ENCODE measurements at regions not wholly inside any gene's neighbourhood (a gene's known extent, or its start where the extent isn't known, plus 50 kb on each side); places are given as distances from the start of the nearest gene placed in this dataset.

- Histone ChIP-seq H3K4me1 (ENCODE audit: control insufficient read depth in 3 of 3, insufficient read depth in 2 of 3, low read depth in 1 of 3, low read length in 2 of 3) (no peaks in the 10 kb centered on the region), H3K36me3 (ENCODE audit: control insufficient read depth in 3 of 3, insufficient read depth in 2 of 3, low read depth in 1 of 3, low read length in 3 of 3) (no peaks in the 10 kb centered on the region), H3K9me3 (ENCODE audit: control insufficient read depth in 2 of 2, insufficient read depth in 1 of 2, low read depth in 1 of 2, low read length in 1 of 2) (no peaks in the 10 kb centered on the region), H3K27me3 (ENCODE audit: control insufficient read depth in 3 of 3, insufficient read depth in 3 of 3, low read length in 3 of 3) (no peaks in the 10 kb centered on the region), H3K27ac (ENCODE audit: low read depth in 1 of 3, low read length in 2 of 3) (no peak overlapping the region), H3K4me3 (ENCODE audit: low read depth in 1 of 3, low read length in 3 of 3) (no peak overlapping the region)
- no peak for FAIRE-seq
- 74 to 81% (median 79%) methylated on average over 8 of the region's 8 CpGs for WGBS, 3 donors
- no peak for DNase-seq
Observed at GRCh38 chr5:6907320-6907918, 194.2 kb downstream of the TENT4A start.

GRCh38 chr5:6909901-6910300, 196.7 kb downstream of the TENT4A start:
- no peak for FAIRE-seq
- H3K4me1 ChIP-seq (ENCODE audit: control insufficient read depth in 3 of 3, insufficient read depth in 2 of 3, low read depth in 1 of 3, low read length in 2 of 3) = no peaks in the 10 kb centered on the region
- WGBS, 3 donors = 66 to 85% (median 83%) methylated on average over 4 of the region's 4 CpGs
- no peak overlapping the region for H3K27ac ChIP-seq (ENCODE audit: low read depth in 1 of 3, low read length in 2 of 3)
- no peak overlapping the region for H3K4me3 ChIP-seq (ENCODE audit: low read depth in 1 of 3, low read length in 3 of 3)
- H3K9me3 ChIP-seq (ENCODE audit: control insufficient read depth in 2 of 2, insufficient read depth in 1 of 2, low read depth in 1 of 2, low read length in 1 of 2) = no peaks in the 10 kb centered on the region
- H3K27me3 ChIP-seq (ENCODE audit: control insufficient read depth in 3 of 3, insufficient read depth in 3 of 3, low read length in 3 of 3) = no peaks in the 10 kb centered on the region
- DNase-seq = no peak
- H3K36me3 ChIP-seq (ENCODE audit: control insufficient read depth in 3 of 3, insufficient read depth in 2 of 3, low read depth in 1 of 3, low read length in 3 of 3) = no peaks in the 10 kb centered on the region

GRCh38 chr5:6910950-6911349, 197.7 kb downstream of the TENT4A start:
- FAIRE-seq (no peak), DNase-seq (no peak)
- H3K9me3 ChIP-seq (ENCODE audit: control insufficient read depth in 2 of 2, insufficient read depth in 1 of 2, low read depth in 1 of 2, low read length in 1 of 2) = no peaks in the 10 kb centered on the region
- no peak overlapping the region for H3K4me3 ChIP-seq (ENCODE audit: low read depth in 1 of 3, low read length in 3 of 3)
- H3K27me3 ChIP-seq (ENCODE audit: control insufficient read depth in 3 of 3, insufficient read depth in 3 of 3, low read length in 3 of 3) = no peaks in the 10 kb centered on the region
- H3K36me3 ChIP-seq (ENCODE audit: control insufficient read depth in 3 of 3, insufficient read depth in 2 of 3, low read depth in 1 of 3, low read length in 3 of 3) = no peaks in the 10 kb centered on the region
- H3K4me1 ChIP-seq (ENCODE audit: control insufficient read depth in 3 of 3, insufficient read depth in 2 of 3, low read depth in 1 of 3, low read length in 2 of 3) = no peaks in the 10 kb centered on the region
- no peak overlapping the region for H3K27ac ChIP-seq (ENCODE audit: low read depth in 1 of 3, low read length in 2 of 3)
- WGBS, 3 donors = 76 to 82% (median 78%) methylated on average over 3 of the region's 3 CpGs

DNA sequence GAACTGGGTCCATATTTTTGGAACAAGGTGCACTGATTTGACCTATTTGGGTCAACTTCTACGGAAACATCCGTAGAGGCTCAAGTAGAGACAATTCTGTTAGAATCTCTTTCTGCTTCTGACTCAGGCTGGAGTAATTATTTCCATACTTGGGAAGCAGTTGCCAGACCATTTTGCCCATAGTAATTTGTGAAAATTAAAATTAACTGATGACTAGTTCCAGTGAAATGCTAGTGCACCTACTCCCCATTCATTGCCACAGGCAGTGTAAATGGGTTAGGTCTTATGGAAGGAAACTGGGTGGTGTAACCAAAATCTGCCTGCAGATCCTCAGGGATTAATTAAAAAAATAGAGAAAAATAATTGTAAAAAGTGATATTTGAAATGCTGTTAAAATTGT, 201.1 kb downstream of the TENT4A start:
- DNase-seq (no peak), FAIRE-seq (no peak)
- 91 to 96% (median 94%) methylated on average over 2 of the region's 2 CpGs for WGBS, 3 donors
- no peak overlapping the region for H3K27ac ChIP-seq (ENCODE audit: low read depth in 1 of 3, low read length in 2 of 3)
- no peaks in the 10 kb centered on the region for H3K4me1 ChIP-seq (ENCODE audit: control insufficient read depth in 3 of 3, insufficient read depth in 2 of 3, low read depth in 1 of 3, low read length in 2 of 3)
- H3K36me3 ChIP-seq (ENCODE audit: control insufficient read depth in 3 of 3, insufficient read depth in 2 of 3, low read depth in 1 of 3, low read length in 3 of 3) = no peaks in the 10 kb centered on the region
- no peaks in the 10 kb centered on the region for H3K9me3 ChIP-seq (ENCODE audit: control insufficient read depth in 2 of 2, insufficient read depth in 1 of 2, low read depth in 1 of 2, low read length in 1 of 2)
- H3K27me3 ChIP-seq (ENCODE audit: control insufficient read depth in 3 of 3, insufficient read depth in 3 of 3, low read length in 3 of 3) = no peaks in the 10 kb centered on the region
- H3K4me3 ChIP-seq (ENCODE audit: low read depth in 1 of 3, low read length in 3 of 3) = no peak overlapping the region

DNA sequence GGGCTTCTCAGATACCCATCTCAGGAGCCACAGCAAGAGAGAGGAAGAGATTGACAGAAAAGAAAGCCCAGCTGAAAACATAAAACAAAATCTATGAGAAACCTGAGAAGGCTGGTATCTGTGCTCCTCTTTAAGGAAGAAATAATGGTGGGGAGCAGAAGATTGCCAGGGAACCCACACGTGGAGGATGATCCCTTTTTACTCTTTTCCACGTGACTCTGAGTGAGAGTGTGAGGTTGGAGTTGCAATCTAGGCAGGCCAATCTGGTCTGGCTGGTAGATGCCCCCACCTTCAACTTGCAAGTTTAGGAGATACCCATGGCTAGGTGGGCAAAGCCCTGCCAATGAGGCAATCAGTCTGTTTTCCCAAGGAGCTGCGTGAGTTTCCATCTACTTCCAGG, 202.3 kb downstream of the TENT4A start:
- Histone ChIP-seq H3K4me1 (ENCODE audit: control insufficient read depth in 3 of 3, insufficient read depth in 2 of 3, low read depth in 1 of 3, low read length in 2 of 3) (no peaks in the 10 kb centered on the region), H3K36me3 (ENCODE audit: control insufficient read depth in 3 of 3, insufficient read depth in 2 of 3, low read depth in 1 of 3, low read length in 3 of 3) (no peaks in the 10 kb centered on the region), H3K9me3 (ENCODE audit: control insufficient read depth in 2 of 2, insufficient read depth in 1 of 2, low read depth in 1 of 2, low read length in 1 of 2) (no peaks in the 10 kb centered on the region), H3K4me3 (ENCODE audit: low read depth in 1 of 3, low read length in 3 of 3) (no peak overlapping the region), H3K27ac (ENCODE audit: low read depth in 1 of 3, low read length in 2 of 3) (no peak overlapping the region), H3K27me3 (ENCODE audit: control insufficient read depth in 3 of 3, insufficient read depth in 3 of 3, low read length in 3 of 3) (no peaks in the 10 kb centered on the region)
- no peak for DNase-seq
- no peak for FAIRE-seq
- 77 to 81% (median 80%) methylated on average over 3 of the region's 3 CpGs for WGBS, 3 donors

GRCh38 chr5:6918255-6918654, 205.0 kb downstream of the TENT4A start:
- FAIRE-seq (no peak), DNase-seq (no peak)
- H3K27ac ChIP-seq (ENCODE audit: low read depth in 1 of 3, low read length in 2 of 3) = no peak overlapping the region
- 81 to 89% (median 84%) methylated on average over 5 of the region's 5 CpGs for WGBS, 3 donors
- no peak overlapping the region for H3K4me3 ChIP-seq (ENCODE audit: low read depth in 1 of 3, low read length in 3 of 3)
- H3K4me1 ChIP-seq (ENCODE audit: control insufficient read depth in 3 of 3, insufficient read depth in 2 of 3, low read depth in 1 of 3, low read length in 2 of 3) = no peaks in the 10 kb centered on the region
- no peaks in the 10 kb centered on the region for H3K9me3 ChIP-seq (ENCODE audit: control insufficient read depth in 2 of 2, insufficient read depth in 1 of 2, low read depth in 1 of 2, low read length in 1 of 2)
- H3K36me3 ChIP-seq (ENCODE audit: control insufficient read depth in 3 of 3, insufficient read depth in 2 of 3, low read depth in 1 of 3, low read length in 3 of 3) = no peaks in the 10 kb centered on the region
- no peaks in the 10 kb centered on the region for H3K27me3 ChIP-seq (ENCODE audit: control insufficient read depth in 3 of 3, insufficient read depth in 3 of 3, low read length in 3 of 3)

DNA sequence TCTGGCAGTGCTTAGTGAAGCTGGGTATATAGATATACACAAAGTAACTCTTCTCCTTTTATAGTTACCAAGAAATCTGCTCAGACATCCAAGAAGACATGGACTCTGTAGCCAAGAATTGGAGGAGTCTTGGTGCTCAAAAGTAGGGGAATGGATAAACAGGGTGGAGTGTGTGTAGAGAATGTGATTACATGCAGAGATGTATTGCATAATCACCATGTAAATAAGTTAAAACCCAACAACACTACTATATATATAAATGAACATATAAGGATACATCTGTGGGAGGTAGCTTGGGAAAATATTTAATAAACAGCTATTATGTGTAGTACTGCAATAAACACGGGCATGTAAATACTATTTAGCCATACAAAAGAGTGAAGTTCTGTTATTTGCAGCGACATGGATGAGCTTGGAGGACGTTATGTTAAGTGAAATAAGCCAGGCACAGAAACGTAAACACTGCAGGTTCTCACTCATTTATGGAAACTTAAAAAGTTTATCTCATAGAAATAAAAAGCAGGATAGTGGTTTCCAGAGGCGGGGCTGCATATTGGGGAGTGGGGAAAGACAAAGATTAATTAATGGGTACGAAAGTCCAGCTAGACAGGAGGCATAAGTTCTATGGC, 207.5 kb downstream of the TENT4A start:
- no peaks in the 10 kb centered on the region for H3K4me1 ChIP-seq (ENCODE audit: control insufficient read depth in 3 of 3, insufficient read depth in 2 of 3, low read depth in 1 of 3, low read length in 2 of 3)
- no peak for DNase-seq

DNA sequence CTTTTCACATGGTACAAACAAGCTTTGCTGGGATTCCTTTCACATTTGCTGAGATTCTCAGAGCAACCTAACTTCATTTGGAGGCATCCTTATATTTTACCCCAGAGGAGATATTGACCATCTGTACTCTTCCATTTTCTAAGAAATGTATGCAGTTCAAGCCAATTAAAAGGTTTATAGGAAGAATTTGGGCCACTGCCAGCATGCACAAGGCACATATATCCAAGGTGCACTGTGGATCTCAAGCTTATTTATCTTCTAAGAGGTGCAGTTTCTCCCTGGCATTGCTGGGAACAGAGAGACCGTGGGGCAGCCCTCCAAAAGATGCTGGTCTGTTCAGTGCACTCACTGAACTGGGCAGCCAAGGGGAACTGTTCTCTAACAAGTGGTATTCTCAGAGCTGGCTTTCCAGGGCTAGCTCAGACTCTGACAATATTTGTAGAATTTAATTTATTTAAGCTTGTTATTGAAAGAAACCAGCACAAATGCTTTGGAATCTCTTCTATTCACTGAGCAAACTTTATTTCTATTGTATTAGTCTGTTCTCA, 213.3 kb downstream of the TENT4A start:
- H3K4me3 ChIP-seq (ENCODE audit: low read depth in 1 of 3, low read length in 3 of 3) = no peak overlapping the region
- WGBS, 3 donors = 33 to 54% (median 46%) methylated on average over 1 of the region's 1 CpG
- no peak overlapping the region for H3K27ac ChIP-seq (ENCODE audit: low read depth in 1 of 3, low read length in 2 of 3)
- H3K27me3 ChIP-seq (ENCODE audit: control insufficient read depth in 3 of 3, insufficient read depth in 3 of 3, low read length in 3 of 3) = no peaks in the 10 kb centered on the region
- H3K9me3 ChIP-seq (ENCODE audit: control insufficient read depth in 2 of 2, insufficient read depth in 1 of 2, low read depth in 1 of 2, low read length in 1 of 2) = no peaks in the 10 kb centered on the region
- H3K4me1 ChIP-seq (ENCODE audit: control insufficient read depth in 3 of 3, insufficient read depth in 2 of 3, low read depth in 1 of 3, low read length in 2 of 3) = no peaks in the 10 kb centered on the region
- FAIRE-seq = no peak
- no peak for DNase-seq
- H3K36me3 ChIP-seq (ENCODE audit: control insufficient read depth in 3 of 3, insufficient read depth in 2 of 3, low read depth in 1 of 3, low read length in 3 of 3) = no peaks in the 10 kb centered on the region

More for the DNA sequence above, 207.5 kb downstream of the TENT4A start:
- FAIRE-seq = no peak
- Histone ChIP-seq H3K36me3 (ENCODE audit: control insufficient read depth in 3 of 3, insufficient read depth in 2 of 3, low read depth in 1 of 3, low read length in 3 of 3) (no peaks in the 10 kb centered on the region), H3K27me3 (ENCODE audit: control insufficient read depth in 3 of 3, insufficient read depth in 3 of 3, low read length in 3 of 3) (no peaks in the 10 kb centered on the region), H3K4me3 (ENCODE audit: low read depth in 1 of 3, low read length in 3 of 3) (no peak overlapping the region), H3K9me3 (ENCODE audit: control insufficient read depth in 2 of 2, insufficient read depth in 1 of 2, low read depth in 1 of 2, low read length in 1 of 2) (no peaks in the 10 kb centered on the region), H3K27ac (ENCODE audit: low read depth in 1 of 3, low read length in 2 of 3) (no peak overlapping the region)
- 60 to 74% (median 68%) methylated on average over 6 of the region's 6 CpGs for WGBS, 3 donors

GRCh38 chr5:6936031-6936430, 222.8 kb downstream of the TENT4A start:
- H3K9me3 ChIP-seq (ENCODE audit: control insufficient read depth in 2 of 2, insufficient read depth in 1 of 2, low read depth in 1 of 2, low read length in 1 of 2) = no peaks in the 10 kb centered on the region
- H3K27ac ChIP-seq (ENCODE audit: low read depth in 1 of 3, low read length in 2 of 3) = no peak overlapping the region
- no peaks in the 10 kb centered on the region for H3K36me3 ChIP-seq (ENCODE audit: control insufficient read depth in 3 of 3, insufficient read depth in 2 of 3, low read depth in 1 of 3, low read length in 3 of 3)
- no peaks in the 10 kb centered on the region for H3K27me3 ChIP-seq (ENCODE audit: control insufficient read depth in 3 of 3, insufficient read depth in 3 of 3, low read length in 3 of 3)
- WGBS, 3 donors = 58 to 72% (median 59%) methylated on average over 1 of the region's 1 CpG
- DNase-seq = no peak
- no peak for FAIRE-seq
- H3K4me3 ChIP-seq (ENCODE audit: low read depth in 1 of 3, low read length in 3 of 3) = no peak overlapping the region
- no peaks in the 10 kb centered on the region for H3K4me1 ChIP-seq (ENCODE audit: control insufficient read depth in 3 of 3, insufficient read depth in 2 of 3, low read depth in 1 of 3, low read length in 2 of 3)
